C4-2B (cell line): ENCODE measurements at regions not wholly inside any gene's neighbourhood (a gene's known extent, or its start where the extent isn't known, plus 50 kb on each side); places are given as distances from the start of the nearest gene placed in this dataset.

ENCODE experiments used
- CTCF ChIP-seq: fragments of 450-650 bp; conservative IDR thresholded peaks from 2 replicates; pipeline ENCODE4 v1.5.1; 2017; ENCODE audit warnings: mild to moderate bottlenecking
- ZFX ChIP-seq: fragments of 450-650 bp; IDR thresholded peaks from 2 replicates; pipeline ENCODE4 v1.6.1; 2017

DNA sequence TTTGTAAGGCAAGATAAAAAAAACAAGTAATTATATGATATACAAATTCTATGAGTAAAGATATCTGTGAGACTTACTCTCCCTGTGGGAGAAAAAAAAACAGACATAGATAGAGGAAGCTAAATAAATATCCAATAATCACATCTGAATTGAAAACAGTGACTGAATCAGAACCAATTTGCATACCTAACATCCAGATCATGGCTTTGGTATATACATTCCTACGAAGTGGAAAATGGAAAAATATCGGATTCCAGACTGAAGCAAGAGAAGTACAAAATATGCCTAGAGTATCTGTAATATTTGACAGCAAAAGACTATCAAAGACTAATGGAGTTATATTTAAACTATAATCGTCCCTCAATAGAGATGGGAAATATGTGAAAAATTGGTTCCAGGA, 1108.1 kb upstream of the CHAC2 start:
- TF ChIP-seq CTCF (no peak), ZFX (no peak)
